OCI-LY7 (cell line): ENCODE measurements at regions not wholly inside any gene's neighbourhood (a gene's known extent, or its start where the extent isn't known, plus 50 kb on each side); places are given as distances from the start of the nearest gene placed in this dataset.

ENCODE experiments used
- BruUV-seq: library from RNA; stranded (reverse); fragments of 400-500 nt; replicated peaks from 2 replicates; lab custom pipeline; 2021; lab: Mats Ljungman, UMichigan
- CTCF ChIA-PET: fragments of 300-600 bp; sonication (Branson Sonifier 250); formaldehyde crosslinking; loops from one replicate; lab custom pipeline; 2022; ENCODE audit warnings: antibody characterized with exemption; ENCODE audit not compliant: unreplicated experiment; lab: Charles Lee
- POLR2A ChIA-PET: fragments of 300-600 bp; sonication (Branson Sonifier 250); formaldehyde crosslinking; loops from one replicate; lab custom pipeline; 2022; ENCODE audit warnings: antibody characterized with exemption; lab: Charles Lee
- DNase-seq: peaks from one replicate; pipeline ENCODE4 v3.0.0-alpha.2; 2015; ENCODE audit warnings: low spot score
- H2AFZ ChIP-seq: fragments of 200-600 bp; sonication (generic), shearing (Covaris generic); 2 replicates; pipeline ENCODE4 v1.6.1; 2014; ENCODE audit warnings: mild to moderate bottlenecking, antibody characterized with exemption, low read length, moderate library complexity
- H3K27ac ChIP-seq: fragments of 200-600 bp; sonication (generic); 2 replicates; pipeline ENCODE4 v1.5.1; 2014; ENCODE audit warnings: mixed run types, low read depth, mild to moderate bottlenecking, moderate library complexity, low read length, inconsistent platforms; ENCODE audit not compliant: poor library complexity, severe bottlenecking
- H3K36me3 ChIP-seq: fragments of 200-600 bp; sonication (generic); 2 replicates; pipeline ENCODE4 v1.6.1; 2014; ENCODE audit warnings: mild to moderate bottlenecking, antibody characterized with exemption, low read length, moderate library complexity, mixed read lengths; ENCODE audit not compliant: insufficient read depth
- H3K4me1 ChIP-seq: fragments of 200-600 bp; sonication (generic); 2 replicates; pipeline ENCODE4 v1.5.1; 2014; ENCODE audit warnings: mild to moderate bottlenecking, low read length; ENCODE audit not compliant: insufficient read depth, poor library complexity, severe bottlenecking
- H3K4me2 ChIP-seq: fragments of 200-600 bp; sonication (generic); 2 replicates; pipeline ENCODE4 v1.6.1; 2014; ENCODE audit warnings: mild to moderate bottlenecking, low read length
- H3K4me3 ChIP-seq: fragments of 200-600 bp; sonication (generic); 2 replicates; pipeline ENCODE4 v1.5.1; 2014; ENCODE audit warnings: mild to moderate bottlenecking, low read depth, low read length; ENCODE audit not compliant: poor library complexity, severe bottlenecking
- H3K79me2 ChIP-seq: fragments of 200-600 bp; sonication (generic); 2 replicates; pipeline ENCODE4 v1.6.1; 2016; ENCODE audit warnings: low read depth, mild to moderate bottlenecking, low read length, moderate library complexity, mixed read lengths; ENCODE audit not compliant: insufficient read depth
- H3K9me2 ChIP-seq: fragments of 200-600 bp; sonication (generic); 2 replicates; pipeline ENCODE4 v1.6.1; 2016; ENCODE audit warnings: mild to moderate bottlenecking, low read length, mixed read lengths; ENCODE audit not compliant: insufficient read depth
- H3K9me3 ChIP-seq: fragments of 200-600 bp; sonication (generic); 2 replicates; pipeline ENCODE4 v1.6.1; 2014; ENCODE audit warnings: mild to moderate bottlenecking, mixed run types, low read length, mixed read lengths
- H4K20me1 ChIP-seq: fragments of 200-600 bp; sonication (generic); 2 replicates; pipeline ENCODE4 v1.6.1; 2014; ENCODE audit warnings: mild to moderate bottlenecking, antibody characterized with exemption, low read length, moderate library complexity, mixed read lengths; ENCODE audit not compliant: insufficient read depth
- CTCF ChIP-seq: fragments of 200-600 bp; sonication (generic); conservative IDR thresholded peaks from 2 replicates; pipeline ENCODE4 v1.5.1; 2014; ENCODE audit warnings: mild to moderate bottlenecking, antibody characterized with exemption, low read length, moderate library complexity, mixed read lengths
- EZH2phosphoT487 ChIP-seq: fragments of 200-600 bp; sonication (generic); IDR thresholded peaks from 2 replicates; pipeline ENCODE4 v1.6.1; 2018; ENCODE audit warnings: low read depth, borderline replicate concordance, mild to moderate bottlenecking, mixed run types, antibody characterized with exemption, low read length, moderate library complexity, mixed read lengths
- intact Hi-C: fragments of 100-400 bp; cut with micrococcal nuclease; formaldehyde crosslinking; loops from one replicate; pipeline ENCODE4 v1.10.0; 2022; ENCODE audit not compliant: unreplicated experiment

DNA sequence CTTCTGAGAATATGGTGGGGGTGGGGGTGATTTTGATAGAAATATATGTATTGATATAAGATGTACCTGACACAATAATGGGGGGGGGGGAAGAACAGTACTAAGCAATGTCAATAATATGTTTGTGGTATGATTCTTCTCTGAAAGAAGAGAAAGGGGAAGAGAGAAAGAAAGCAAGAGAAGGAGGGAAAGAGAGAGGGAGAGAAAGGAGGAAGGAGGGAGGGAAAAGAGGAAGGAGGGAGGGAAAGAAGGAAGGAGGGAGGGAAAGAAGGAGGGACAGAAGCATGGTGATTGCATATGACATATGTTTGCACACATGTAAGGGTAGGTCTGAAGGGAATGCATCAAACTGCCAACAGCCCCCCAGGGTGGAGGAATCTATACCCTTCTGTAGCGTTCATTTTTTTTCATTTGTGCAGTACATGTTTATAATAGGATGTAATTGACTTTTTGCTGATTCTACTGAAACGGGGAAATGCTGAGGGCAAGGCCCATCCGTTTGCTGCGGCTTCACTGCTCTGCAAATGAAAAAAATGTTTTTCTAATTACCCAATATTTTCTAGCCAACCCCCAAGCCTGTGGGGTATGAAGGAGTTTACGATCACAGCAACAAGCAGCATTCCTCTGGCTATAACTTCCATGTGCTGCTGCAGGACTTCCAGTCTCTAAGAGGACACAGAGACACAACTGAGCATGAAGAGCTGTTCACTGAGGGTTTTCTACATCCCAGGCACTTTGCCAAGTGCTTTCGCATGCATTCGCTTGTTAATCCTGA is 119.3 kb upstream of the ZC3H12A start:
- H3K4me3 ChIP-seq = no peak overlapping the region
- ChIA-PET POLR2A (no interaction called here), CTCF (interaction anchor here (0.6 kb wide), 1 partner anchor 23 kb away, joined by 3 read pairs; no protein-coding TSS in a partner anchor)
- H4K20me1 ChIP-seq = no peaks in the 10 kb centered on the region
- no peaks in the 10 kb centered on the region for H3K9me2 ChIP-seq
- no TSS peak for BruUV-seq
- H3K4me2 ChIP-seq = no peak overlapping the region
- DNase-seq = no peak
- H3K79me2 ChIP-seq = no peaks in the 10 kb centered on the region
- no peaks in the 10 kb centered on the region for H3K36me3 ChIP-seq
- no peak overlapping the region for H2AFZ ChIP-seq
- no peak for TF ChIP-seq EZH2phosphoT487
- no peak for TF ChIP-seq CTCF
- no peaks in the 10 kb centered on the region for H3K4me1 ChIP-seq
- H3K9me3 ChIP-seq = no peaks in the 10 kb centered on the region
- H3K27ac ChIP-seq = no peak overlapping the region
- intact Hi-C loops = no loop called here

- Histone ChIP-seq H3K79me2 (no peaks in the 10 kb centered on the region), H3K4me3 (no peak overlapping the region), H3K9me3 (no peaks in the 10 kb centered on the region), H3K4me1 (no peaks in the 10 kb centered on the region), H4K20me1 (no peaks in the 10 kb centered on the region), H3K27ac (no peak overlapping the region), H2AFZ (no peak overlapping the region), H3K36me3 (no peaks in the 10 kb centered on the region), H3K4me2 (no peak overlapping the region), H3K9me2 (no peaks in the 10 kb centered on the region)
- intact Hi-C loops = no loop called here
- CTCF ChIA-PET = interaction anchor here (0.7 kb wide), 1 partner anchor 34 kb away, joined by 3 read pairs; no protein-coding TSS in a partner anchor
- BruUV-seq = no TSS peak
- no peak for DNase-seq
- POLR2A ChIA-PET = no interaction called here
- TF ChIP-seq EZH2phosphoT487 (no peak), CTCF (no peak)
Observed at GRCh38 chr1:37358992-37359391, 115.4 kb upstream of the ZC3H12A start.

- ChIA-PET POLR2A (no interaction called here), CTCF (no interaction called here)
- TF ChIP-seq EZH2phosphoT487 (no peak), CTCF (no peak)
- intact Hi-C loops = no loop called here
- Histone ChIP-seq H3K79me2 (no peaks in the 10 kb centered on the region), H3K27ac (no peak overlapping the region), H3K36me3 (no peaks in the 10 kb centered on the region), H3K4me2 (no peak overlapping the region), H2AFZ (no peak overlapping the region), H3K9me2 (no peaks in the 10 kb centered on the region), H3K4me3 (no peak overlapping the region), H4K20me1 (no peaks in the 10 kb centered on the region), H3K9me3 (no peaks in the 10 kb centered on the region), H3K4me1 (no peaks in the 10 kb centered on the region)
- DNase-seq = no peak
- no TSS peak for BruUV-seq
Observed at GRCh38 chr1:37360011-37360410, 114.4 kb upstream of the ZC3H12A start.
